HUES64 (cell line): ENCODE measurements at regions not wholly inside any gene's neighbourhood (a gene's known extent, or its start where the extent isn't known, plus 50 kb on each side); places are given as distances from the start of the nearest gene placed in this dataset.

Source experiments
- H3K27ac ChIP-seq: 2 replicates; pipeline ENCODE4 v1.7.0; 2013; ENCODE audit warnings: low read depth, low read length, inconsistent platforms
- H3K27me3 ChIP-seq: 2 replicates; pipeline ENCODE4 v1.6.1; 2013; ENCODE audit warnings: mild to moderate bottlenecking, low read length; ENCODE audit not compliant: insufficient read depth
- H3K36me3 ChIP-seq: 2 replicates; pipeline ENCODE4 v1.6.1; 2013; ENCODE audit warnings: mild to moderate bottlenecking, low read length; ENCODE audit not compliant: insufficient read depth
- H3K4me1 ChIP-seq: 2 replicates; pipeline ENCODE4 v1.6.1; 2013; ENCODE audit warnings: mild to moderate bottlenecking, low read length, moderate library complexity; ENCODE audit not compliant: insufficient read depth
- H3K4me3 ChIP-seq: 2 replicates; pipeline ENCODE4 v1.5.1; 2013; ENCODE audit warnings: mild to moderate bottlenecking, low read length, moderate library complexity
- H3K9ac ChIP-seq: 2 replicates; pipeline ENCODE4 v1.6.1; 2013; ENCODE audit warnings: mild to moderate bottlenecking, low read depth, low read length
- H3K9me3 ChIP-seq: 2 replicates; pipeline ENCODE4 v1.6.1; 2013; ENCODE audit warnings: low read depth, low read length; ENCODE audit not compliant: insufficient read depth
- WGBS: fragments of 150-250, 120-280 bp; methylation state at CpG from one replicate; pipeline ENCODE4 v1.1.7; 2013; ENCODE audit warnings: missing lambda C conversion rate; 5-methylcytosine and 5-hydroxymethylcytosine counted together

GRCh38 chr2:186903216-186903615 is 54.2 kb upstream of the ZSWIM2 start:
- no peaks in the 10 kb centered on the region for H3K36me3 ChIP-seq
- no peaks in the 10 kb centered on the region for H3K9me3 ChIP-seq
- WGBS: 100% methylated on average over 1 of the region's 2 CpGs
- H3K4me3 ChIP-seq: no peak overlapping the region
- no peaks in the 10 kb centered on the region for H3K4me1 ChIP-seq
- no peak overlapping the region for H3K9ac ChIP-seq
- no peaks in the 10 kb centered on the region for H3K27me3 ChIP-seq
- H3K27ac ChIP-seq: no peak overlapping the region
